ENCODE measurements at regions not wholly inside any gene's neighbourhood (a gene's known extent, or its start where the extent isn't known, plus 50 kb on each side); places are given as distances from the start of the nearest gene placed in this dataset.

- DNase-seq (ENCODE audit: low read depth) = peak; percentile 15
- in situ Hi-C loops (cut with HindIII; ENCODE audit: low pct_unique_long_range_greater_than_20kb, low sequenced_read_pairs) = no loop called here
These were observed 645.2 kb upstream of the EPHA6 start for GRCh38 chr3:96169111-96169766.

- in situ Hi-C loops (cut with HindIII; ENCODE audit: low pct_unique_long_range_greater_than_20kb, low sequenced_read_pairs) = no loop called here
- DNase-seq (ENCODE audit: low read depth) = no peak
These were observed 641.5 kb upstream of the EPHA6 start for GRCh38 chr3:96172917-96173316.

- no peak for DNase-seq (ENCODE audit: low read depth)
- in situ Hi-C loops (cut with HindIII; ENCODE audit: low pct_unique_long_range_greater_than_20kb, low sequenced_read_pairs) = no loop called here
These were observed 638.9 kb upstream of the EPHA6 start for GRCh38 chr3:96175500-96175899.

GRCh38 chr3:96182756-96183155 lies 631.6 kb upstream of the EPHA6 start:
- in situ Hi-C loops (cut with HindIII; ENCODE audit: low pct_unique_long_range_greater_than_20kb, low sequenced_read_pairs) = no loop called here
- no peak for DNase-seq (ENCODE audit: low read depth)

- in situ Hi-C loops (cut with HindIII; ENCODE audit: low pct_unique_long_range_greater_than_20kb, low sequenced_read_pairs) = no loop called here
- DNase-seq (ENCODE audit: low read depth) = no peak
These were observed 630.5 kb upstream of the EPHA6 start for GRCh38 chr3:96183871-96184270.

- DNase-seq (ENCODE audit: low read depth) = no peak
- in situ Hi-C loops (cut with HindIII; ENCODE audit: low pct_unique_long_range_greater_than_20kb, low sequenced_read_pairs) = no loop called here
These were observed 624.3 kb upstream of the EPHA6 start for GRCh38 chr3:96190024-96190616.

- in situ Hi-C loops (cut with HindIII; ENCODE audit: low pct_unique_long_range_greater_than_20kb, low sequenced_read_pairs) = no loop called here
These were observed 621.3 kb upstream of the EPHA6 start for GRCh38 chr3:96192966-96193550.

GRCh38 chr3:96200897-96201296 lies 613.5 kb upstream of the EPHA6 start:
- DNase-seq (ENCODE audit: low read depth) = no peak
- in situ Hi-C loops (cut with HindIII; ENCODE audit: low pct_unique_long_range_greater_than_20kb, low sequenced_read_pairs) = no loop called here

More at GRCh38 chr3:96192966-96193550, 621.3 kb upstream of the EPHA6 start:
- no peak for DNase-seq (ENCODE audit: low read depth)

- in situ Hi-C loops (cut with HindIII; ENCODE audit: low pct_unique_long_range_greater_than_20kb, low sequenced_read_pairs) = no loop called here
- DNase-seq (ENCODE audit: low read depth) = no peak
These were observed 612.9 kb upstream of the EPHA6 start for GRCh38 chr3:96201463-96201862.

- no peak for DNase-seq (ENCODE audit: low read depth)
- in situ Hi-C loops (cut with HindIII; ENCODE audit: low pct_unique_long_range_greater_than_20kb, low sequenced_read_pairs) = no loop called here
These were observed 612.2 kb upstream of the EPHA6 start for GRCh38 chr3:96202181-96202580.

- in situ Hi-C loops (cut with HindIII; ENCODE audit: low pct_unique_long_range_greater_than_20kb, low sequenced_read_pairs) = no loop called here
- DNase-seq (ENCODE audit: low read depth) = peak; percentile 0
These were observed 604.7 kb upstream of the EPHA6 start for GRCh38 chr3:96209699-96210098.

- DNase-seq (ENCODE audit: low read depth) = no peak
- in situ Hi-C loops (cut with HindIII; ENCODE audit: low pct_unique_long_range_greater_than_20kb, low sequenced_read_pairs) = no loop called here
These were observed 601.0 kb upstream of the EPHA6 start for GRCh38 chr3:96213393-96213792.

GRCh38 chr3:96214941-96215340 lies 599.5 kb upstream of the EPHA6 start:
- in situ Hi-C loops (cut with HindIII; ENCODE audit: low pct_unique_long_range_greater_than_20kb, low sequenced_read_pairs) = no loop called here
- no peak for DNase-seq (ENCODE audit: low read depth)

GRCh38 chr3:96225494-96225893 lies 588.9 kb upstream of the EPHA6 start:
- no peak for DNase-seq (ENCODE audit: low read depth)
- in situ Hi-C loops (cut with HindIII; ENCODE audit: low pct_unique_long_range_greater_than_20kb, low sequenced_read_pairs) = no loop called here

- DNase-seq (ENCODE audit: low read depth) = no peak
- in situ Hi-C loops (cut with HindIII; ENCODE audit: low pct_unique_long_range_greater_than_20kb, low sequenced_read_pairs) = no loop called here
These were observed 580.7 kb upstream of the EPHA6 start for GRCh38 chr3:96233679-96234078.

GRCh38 chr3:96236522-96236921 lies 577.9 kb upstream of the EPHA6 start:
- in situ Hi-C loops (cut with HindIII; ENCODE audit: low pct_unique_long_range_greater_than_20kb, low sequenced_read_pairs) = no loop called here
- DNase-seq (ENCODE audit: low read depth) = no peak

- in situ Hi-C loops (cut with HindIII; ENCODE audit: low pct_unique_long_range_greater_than_20kb, low sequenced_read_pairs) = no loop called here
- no peak for DNase-seq (ENCODE audit: low read depth)
These were observed 555.1 kb upstream of the EPHA6 start for GRCh38 chr3:96259299-96259698.

- DNase-seq (ENCODE audit: low read depth) = no peak
- in situ Hi-C loops (cut with HindIII; ENCODE audit: low pct_unique_long_range_greater_than_20kb, low sequenced_read_pairs) = no loop called here
These were observed 549.7 kb upstream of the EPHA6 start for GRCh38 chr3:96264701-96265100.

GRCh38 chr3:96266395-96267190 lies 547.8 kb upstream of the EPHA6 start:
- in situ Hi-C loops (cut with HindIII; ENCODE audit: low pct_unique_long_range_greater_than_20kb, low sequenced_read_pairs) = no loop called here

More at GRCh38 chr3:96266395-96267190, 547.8 kb upstream of the EPHA6 start:
- peak; percentile 3 for DNase-seq (ENCODE audit: low read depth)

All from Caki2 (cell line).